Hepatocyte (in vitro differentiated cells): ENCODE measurements at regions not wholly inside any gene's neighbourhood (a gene's known extent, or its start where the extent isn't known, plus 50 kb on each side); places are given as distances from the start of the nearest gene placed in this dataset.

Source experiments
- EZH2phosphoT487 ChIP-seq: fragments of 200-600 bp; sonication (generic); IDR thresholded peaks from one replicate; pipeline ENCODE4 v1.6.1; 2018; ENCODE audit warnings: antibody characterized with exemption, mild to moderate bottlenecking, low read depth, moderate library complexity; ENCODE audit not compliant: unreplicated experiment, severe bottlenecking
- TF ChIP-seq, protein P1 (sequence below): fragments of 200-600 bp; sonication (generic); IDR thresholded peaks from 2 replicates; pipeline ENCODE4 v1.5.1; 2016; ENCODE audit warnings: antibody characterized with exemption, mild to moderate bottlenecking; ENCODE audit not compliant: poor library complexity

GRCh38 chr18:78915446-78916008, 64.1 kb upstream of the SALL3 start:
- TF ChIP-seq, protein P1, sequence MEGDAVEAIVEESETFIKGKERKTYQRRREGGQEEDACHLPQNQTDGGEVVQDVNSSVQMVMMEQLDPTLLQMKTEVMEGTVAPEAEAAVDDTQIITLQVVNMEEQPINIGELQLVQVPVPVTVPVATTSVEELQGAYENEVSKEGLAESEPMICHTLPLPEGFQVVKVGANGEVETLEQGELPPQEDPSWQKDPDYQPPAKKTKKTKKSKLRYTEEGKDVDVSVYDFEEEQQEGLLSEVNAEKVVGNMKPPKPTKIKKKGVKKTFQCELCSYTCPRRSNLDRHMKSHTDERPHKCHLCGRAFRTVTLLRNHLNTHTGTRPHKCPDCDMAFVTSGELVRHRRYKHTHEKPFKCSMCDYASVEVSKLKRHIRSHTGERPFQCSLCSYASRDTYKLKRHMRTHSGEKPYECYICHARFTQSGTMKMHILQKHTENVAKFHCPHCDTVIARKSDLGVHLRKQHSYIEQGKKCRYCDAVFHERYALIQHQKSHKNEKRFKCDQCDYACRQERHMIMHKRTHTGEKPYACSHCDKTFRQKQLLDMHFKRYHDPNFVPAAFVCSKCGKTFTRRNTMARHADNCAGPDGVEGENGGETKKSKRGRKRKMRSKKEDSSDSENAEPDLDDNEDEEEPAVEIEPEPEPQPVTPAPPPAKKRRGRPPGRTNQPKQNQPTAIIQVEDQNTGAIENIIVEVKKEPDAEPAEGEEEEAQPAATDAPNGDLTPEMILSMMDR, result no peak
- no peak for TF ChIP-seq EZH2phosphoT487
